ENCODE measurements at regions not wholly inside any gene's neighbourhood (a gene's known extent, or its start where the extent isn't known, plus 50 kb on each side); places are given as distances from the start of the nearest gene placed in this dataset.
"Not testable (repeated sequence)": the region's sequence is repeated elsewhere in the genome, so short reads cannot be mapped to it uniquely, and the experiment has no call there.

DNA sequence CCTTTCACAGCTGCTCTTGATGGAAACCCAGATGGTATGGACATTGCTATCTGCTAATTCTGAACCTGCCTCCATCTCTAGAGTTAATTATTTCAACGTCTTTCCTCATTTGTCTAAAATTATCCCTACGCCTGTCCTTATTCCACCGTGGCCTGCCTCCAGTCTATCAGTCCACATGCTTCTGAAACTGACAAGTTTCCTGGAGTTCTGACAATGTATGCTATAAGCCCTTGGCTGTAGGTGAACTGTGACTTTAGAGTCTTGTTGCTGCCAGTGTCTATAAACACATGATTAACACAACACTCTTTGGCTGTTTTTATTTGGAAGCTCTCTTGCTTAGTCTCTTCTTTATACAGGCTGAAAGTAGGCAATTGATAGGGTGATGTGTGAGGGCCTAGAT is 1052.9 kb downstream of the TMTC2 start:
- no peak overlapping the region for H3K27ac ChIP-seq
- TF ChIP-seq, protein P1, sequence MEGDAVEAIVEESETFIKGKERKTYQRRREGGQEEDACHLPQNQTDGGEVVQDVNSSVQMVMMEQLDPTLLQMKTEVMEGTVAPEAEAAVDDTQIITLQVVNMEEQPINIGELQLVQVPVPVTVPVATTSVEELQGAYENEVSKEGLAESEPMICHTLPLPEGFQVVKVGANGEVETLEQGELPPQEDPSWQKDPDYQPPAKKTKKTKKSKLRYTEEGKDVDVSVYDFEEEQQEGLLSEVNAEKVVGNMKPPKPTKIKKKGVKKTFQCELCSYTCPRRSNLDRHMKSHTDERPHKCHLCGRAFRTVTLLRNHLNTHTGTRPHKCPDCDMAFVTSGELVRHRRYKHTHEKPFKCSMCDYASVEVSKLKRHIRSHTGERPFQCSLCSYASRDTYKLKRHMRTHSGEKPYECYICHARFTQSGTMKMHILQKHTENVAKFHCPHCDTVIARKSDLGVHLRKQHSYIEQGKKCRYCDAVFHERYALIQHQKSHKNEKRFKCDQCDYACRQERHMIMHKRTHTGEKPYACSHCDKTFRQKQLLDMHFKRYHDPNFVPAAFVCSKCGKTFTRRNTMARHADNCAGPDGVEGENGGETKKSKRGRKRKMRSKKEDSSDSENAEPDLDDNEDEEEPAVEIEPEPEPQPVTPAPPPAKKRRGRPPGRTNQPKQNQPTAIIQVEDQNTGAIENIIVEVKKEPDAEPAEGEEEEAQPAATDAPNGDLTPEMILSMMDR (conservative IDR thresholded peaks at IDR 0.05), result no peak

DNA sequence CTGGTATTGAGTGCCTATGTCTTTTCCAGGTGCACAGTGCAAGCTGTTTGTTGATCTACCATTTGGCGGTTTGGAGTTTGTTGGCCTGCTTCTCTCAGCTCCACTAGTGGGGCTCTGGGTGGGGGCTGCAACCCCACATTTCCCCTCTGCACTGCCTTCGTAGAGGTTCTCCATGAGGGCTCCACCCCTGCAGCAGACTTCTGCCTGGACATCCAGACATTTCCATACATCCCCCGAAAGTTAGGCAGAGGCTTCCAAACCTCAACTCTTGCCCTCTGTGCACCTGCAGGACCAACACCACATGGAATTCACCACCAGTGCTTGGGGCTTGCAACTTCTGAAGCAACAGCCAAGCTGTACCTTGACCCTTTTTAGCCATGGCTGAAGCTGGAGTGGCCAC is 1024.1 kb downstream of the TMTC2 start:
- H3K27ac ChIP-seq, result no peak overlapping the region
- TF ChIP-seq, protein P1 (conservative IDR thresholded peaks at IDR 0.05), result no peak

DNA sequence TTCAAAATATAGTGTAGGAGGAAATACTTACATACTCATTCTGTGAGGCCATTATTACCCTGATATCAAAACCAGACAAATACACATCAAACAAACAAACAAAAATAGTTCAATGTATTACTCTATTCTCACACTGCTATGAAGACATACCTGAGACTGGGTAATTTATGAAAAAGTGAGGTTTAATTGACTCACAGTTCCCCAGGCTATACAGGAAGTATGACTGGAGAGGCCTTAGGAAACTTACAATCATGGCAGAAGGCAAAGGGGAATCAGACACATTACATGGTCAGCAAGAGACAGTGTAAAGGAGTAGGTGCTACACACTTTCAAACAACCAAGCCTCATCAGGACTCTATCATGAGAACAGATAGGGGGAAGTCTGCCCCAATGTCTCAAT is 1023.2 kb downstream of the TMTC2 start:
- H3K27ac ChIP-seq, result no peak overlapping the region
- TF ChIP-seq, protein P1 (conservative IDR thresholded peaks at IDR 0.05), result no peak

DNA sequence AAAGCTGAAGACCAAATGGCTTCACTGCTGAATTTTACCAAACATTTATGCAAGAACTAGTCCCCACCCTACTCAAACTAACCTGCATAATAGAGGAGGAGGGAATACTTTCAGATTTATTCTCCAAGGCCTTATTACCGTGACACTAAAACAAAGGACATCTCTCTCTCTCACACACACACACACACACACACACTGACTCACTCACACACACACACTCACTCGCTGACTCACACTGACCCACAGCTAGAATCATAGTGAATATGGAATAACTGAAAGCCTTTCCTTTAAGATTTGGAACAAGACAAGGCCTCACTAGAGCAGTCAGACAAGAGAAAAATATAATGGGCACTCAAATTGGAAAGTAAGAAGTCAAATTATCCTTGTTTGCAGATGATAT is 1014.1 kb downstream of the TMTC2 start:
- TF ChIP-seq, protein P1 (conservative IDR thresholded peaks at IDR 0.05), result no peak
- H3K27ac ChIP-seq, result no peak overlapping the region

DNA sequence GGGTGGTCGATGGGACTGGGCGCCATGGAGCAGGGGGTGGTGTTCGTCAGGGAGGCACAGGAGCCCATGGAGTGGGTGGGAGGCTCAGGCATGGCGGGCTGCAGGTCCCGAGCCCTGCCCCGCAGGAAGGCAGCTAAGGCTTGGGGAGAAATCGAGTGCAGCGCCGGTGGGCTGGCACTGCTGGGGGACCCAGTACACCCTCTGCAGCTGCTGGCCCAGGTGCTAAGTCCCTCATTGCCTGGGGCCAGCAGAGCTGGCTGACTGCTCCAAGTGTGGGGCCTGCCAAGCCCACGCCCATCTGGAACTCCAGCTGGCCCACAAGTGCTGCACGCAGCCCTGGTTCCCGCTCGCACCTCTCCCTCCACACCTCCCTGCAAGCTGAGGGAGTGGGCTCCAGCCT is 1009.6 kb downstream of the TMTC2 start:
- H3K27ac ChIP-seq, result not testable (repeated sequence)

DNA sequence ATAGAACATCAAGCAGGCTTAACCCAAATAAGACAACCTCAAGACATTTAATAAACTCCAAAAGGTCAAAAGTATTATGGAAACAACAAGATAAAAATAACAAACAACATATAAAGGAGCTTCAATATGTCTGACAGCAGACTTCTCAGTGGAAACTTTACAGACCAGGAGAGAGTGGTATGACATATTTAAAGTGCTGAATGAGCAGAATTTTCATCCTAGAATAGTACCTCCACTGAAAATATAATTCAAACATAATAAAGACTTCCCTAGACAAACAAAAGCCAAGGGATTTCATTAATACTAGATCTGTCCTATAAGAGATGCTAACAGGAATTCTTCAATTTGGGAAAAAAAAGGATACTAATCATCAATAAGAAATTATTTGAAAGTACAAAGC is 1005.0 kb downstream of the TMTC2 start:
- H3K27ac ChIP-seq, result no peak overlapping the region
- TF ChIP-seq, protein P1 (conservative IDR thresholded peaks at IDR 0.05), result no peak

DNA sequence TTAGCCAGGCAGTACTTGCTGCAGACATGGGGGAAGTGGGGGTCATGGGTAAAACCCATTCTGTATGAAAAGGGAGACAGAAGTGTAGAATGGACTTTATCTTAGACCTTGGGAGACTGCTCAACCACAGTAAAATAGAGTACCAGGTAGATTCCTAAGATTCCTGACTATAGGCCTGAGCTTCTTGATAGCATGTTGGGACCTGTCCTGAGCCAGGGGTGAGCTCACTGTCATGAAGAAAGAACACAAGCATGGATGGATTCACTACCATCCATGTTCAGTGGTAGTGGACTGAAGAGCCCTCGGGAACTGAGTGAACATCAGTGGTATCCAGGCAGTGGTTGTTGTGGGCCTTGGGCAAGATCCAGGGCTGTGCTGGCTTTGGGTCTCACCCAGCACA is 1003.8 kb downstream of the TMTC2 start:
- TF ChIP-seq, protein P1 (conservative IDR thresholded peaks at IDR 0.05), result no peak
- no peak overlapping the region for H3K27ac ChIP-seq

DNA sequence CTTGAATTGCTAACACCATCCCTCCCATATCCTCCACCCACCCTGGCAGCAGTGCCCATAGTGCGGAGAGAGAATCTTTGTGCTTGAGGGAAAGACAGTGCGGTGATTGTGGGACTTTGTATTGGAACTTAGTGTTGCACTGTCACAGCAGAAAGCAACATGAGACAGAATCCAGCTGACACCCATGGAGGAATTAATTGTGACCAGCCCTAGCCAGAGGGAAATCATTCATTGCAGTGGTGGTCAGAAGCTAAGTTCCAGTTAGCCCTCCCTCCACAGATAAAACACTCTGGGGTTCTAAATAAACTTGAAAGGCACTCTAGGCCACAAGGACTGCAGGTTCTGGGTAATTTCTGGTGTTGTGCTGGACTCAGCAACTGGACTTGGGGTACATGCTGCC is 1002.6 kb downstream of the TMTC2 start:
- no peak overlapping the region for H3K27ac ChIP-seq
- TF ChIP-seq, protein P1 (conservative IDR thresholded peaks at IDR 0.05), result no peak

Data from VCaP (cell line).